IPS-20b (cell line): ENCODE measurements at regions not wholly inside any gene's neighbourhood (a gene's known extent, or its start where the extent isn't known, plus 50 kb on each side); places are given as distances from the start of the nearest gene placed in this dataset.

Experiments
- H3K27ac ChIP-seq: one replicate; pipeline ENCODE4 v1.5.1; 2013; ENCODE audit warnings: low read length
- H3K27me3 ChIP-seq: 2 replicates; pipeline ENCODE4 v1.6.1; 2013; ENCODE audit warnings: mild to moderate bottlenecking, low read length, inconsistent platforms; ENCODE audit not compliant: insufficient read depth
- H3K36me3 ChIP-seq: 2 replicates; pipeline ENCODE4 v1.6.1; 2013; ENCODE audit warnings: low read depth, mild to moderate bottlenecking, inconsistent platforms, low read length, moderate library complexity; ENCODE audit not compliant: insufficient read depth
- H3K4me1 ChIP-seq: 2 replicates; pipeline ENCODE4 v1.6.1; 2013; ENCODE audit warnings: mild to moderate bottlenecking, control low read depth, inconsistent platforms, low read length, moderate library complexity; ENCODE audit not compliant: insufficient read depth
- H3K4me3 ChIP-seq: 2 replicates; pipeline ENCODE4 v1.5.1; 2013; ENCODE audit warnings: mild to moderate bottlenecking, low read length, inconsistent platforms
- H3K9ac ChIP-seq: 2 replicates; pipeline ENCODE4 v1.6.1; 2013; ENCODE audit warnings: low read depth, mild to moderate bottlenecking, inconsistent platforms, low read length, moderate library complexity
- H3K9me3 ChIP-seq: 2 replicates; pipeline ENCODE4 v1.6.1; 2013; ENCODE audit warnings: mild to moderate bottlenecking, low read depth, low read length, inconsistent platforms; ENCODE audit not compliant: insufficient read depth

GRCh38 chr13:76722782-76723181 lies 163.4 kb downstream of the KCTD12 start:
- H3K27ac ChIP-seq: no peak overlapping the region
- no peaks in the 10 kb centered on the region for H3K36me3 ChIP-seq
- H3K4me1 ChIP-seq: peaks cover 22% of the 10 kb centered on the region; the same call in 1 of the 2 replicates
- H3K27me3 ChIP-seq: no peaks in the 10 kb centered on the region
- no peak overlapping the region for H3K4me3 ChIP-seq
- H3K9ac ChIP-seq: no peak overlapping the region
- peaks cover 4% of the 10 kb centered on the region; the same call in 1 of the 2 replicates for H3K9me3 ChIP-seq

GRCh38 chr13:76720821-76721220 lies 165.4 kb downstream of the KCTD12 start:
- Histone ChIP-seq H3K9ac (no peak overlapping the region), H3K36me3 (no peaks in the 10 kb centered on the region), H3K9me3 (no peaks in the 10 kb centered on the region), H3K4me3 (no peak overlapping the region), H3K4me1 (peaks cover 25% of the 10 kb centered on the region; the same call in 1 of the 2 replicates), H3K27me3 (no peaks in the 10 kb centered on the region), H3K27ac (no peak overlapping the region)

GRCh38 chr13:76720416-76720815 lies 165.8 kb downstream of the KCTD12 start:
- Histone ChIP-seq H3K4me1 (peaks cover 23% of the 10 kb centered on the region; the same call in 1 of the 2 replicates), H3K4me3 (no peak overlapping the region), H3K9ac (no peak overlapping the region), H3K9me3 (no peaks in the 10 kb centered on the region), H3K36me3 (no peaks in the 10 kb centered on the region), H3K27me3 (no peaks in the 10 kb centered on the region), H3K27ac (no peak overlapping the region)

GRCh38 chr13:76719955-76720354 lies 166.2 kb downstream of the KCTD12 start:
- H3K9ac ChIP-seq: no peak overlapping the region
- peaks cover 24% of the 10 kb centered on the region; the same call in 1 of the 2 replicates for H3K4me1 ChIP-seq
- H3K4me3 ChIP-seq: no peak overlapping the region
- no peaks in the 10 kb centered on the region for H3K9me3 ChIP-seq
- H3K27me3 ChIP-seq: no peaks in the 10 kb centered on the region
- no peaks in the 10 kb centered on the region for H3K36me3 ChIP-seq
- H3K27ac ChIP-seq: no peak overlapping the region

GRCh38 chr13:76717092-76717491 lies 169.1 kb downstream of the KCTD12 start:
- H3K36me3 ChIP-seq: no peaks in the 10 kb centered on the region
- H3K9ac ChIP-seq: no peak overlapping the region
- H3K4me3 ChIP-seq: no peak overlapping the region
- no peaks in the 10 kb centered on the region for H3K27me3 ChIP-seq
- H3K4me1 ChIP-seq: peaks cover 14% of the 10 kb centered on the region; the same call in 1 of the 2 replicates
- no peaks in the 10 kb centered on the region for H3K9me3 ChIP-seq
- no peak overlapping the region for H3K27ac ChIP-seq

- H3K27me3 ChIP-seq: no peaks in the 10 kb centered on the region
- 0 out of 2 replicates have a peak overlapping the region, but pooled peaks have one; percentile 11 for H3K9ac ChIP-seq
- no peak overlapping the region for H3K4me3 ChIP-seq
- H3K36me3 ChIP-seq: no peaks in the 10 kb centered on the region
- peaks cover 14% of the 10 kb centered on the region; the same call in 1 of the 2 replicates for H3K4me1 ChIP-seq
- no peaks in the 10 kb centered on the region for H3K9me3 ChIP-seq
- no peak overlapping the region for H3K27ac ChIP-seq
Measured at GRCh38 chr13:76715621-76716020, 170.6 kb downstream of the KCTD12 start.

GRCh38 chr13:76715075-76715474 lies 171.1 kb downstream of the KCTD12 start:
- no peaks in the 10 kb centered on the region for H3K36me3 ChIP-seq
- no peaks in the 10 kb centered on the region for H3K9me3 ChIP-seq
- H3K27ac ChIP-seq: no peak overlapping the region
- peaks cover 14% of the 10 kb centered on the region; the same call in 1 of the 2 replicates for H3K4me1 ChIP-seq
- H3K4me3 ChIP-seq: no peak overlapping the region
- no peak overlapping the region for H3K9ac ChIP-seq
- H3K27me3 ChIP-seq: no peaks in the 10 kb centered on the region

GRCh38 chr13:76713280-76713679 lies 172.9 kb downstream of the KCTD12 start:
- no peaks in the 10 kb centered on the region for H3K27me3 ChIP-seq
- no peak overlapping the region for H3K4me3 ChIP-seq
- no peak overlapping the region for H3K9ac ChIP-seq
- H3K36me3 ChIP-seq: no peaks in the 10 kb centered on the region
- peaks cover 14% of the 10 kb centered on the region; the same call in 1 of the 2 replicates for H3K4me1 ChIP-seq
- no peaks in the 10 kb centered on the region for H3K9me3 ChIP-seq
- H3K27ac ChIP-seq: no peak overlapping the region

- Histone ChIP-seq H3K27me3 (no peaks in the 10 kb centered on the region), H3K4me1 (peaks cover 14% of the 10 kb centered on the region; the same call in 1 of the 2 replicates), H3K36me3 (no peaks in the 10 kb centered on the region), H3K4me3 (no peak overlapping the region), H3K9me3 (no peaks in the 10 kb centered on the region), H3K9ac (no peak overlapping the region), H3K27ac (no peak overlapping the region)
Measured at GRCh38 chr13:76711550-76712182, 174.5 kb downstream of the KCTD12 start.

- Histone ChIP-seq H3K4me3 (no peak overlapping the region), H3K27ac (no peak overlapping the region)
Measured at GRCh38 chr13:76709851-76710250, 176.4 kb downstream of the KCTD12 start.

GRCh38 chr13:76708138-76708688 lies 178.0 kb downstream of the KCTD12 start:
- Histone ChIP-seq H3K36me3 (no peaks in the 10 kb centered on the region), H3K4me3 (no peak overlapping the region), H3K9me3 (no peaks in the 10 kb centered on the region), H3K9ac (no peak overlapping the region), H3K27ac (no peak overlapping the region), H3K27me3 (no peaks in the 10 kb centered on the region), H3K4me1 (no peaks in the 10 kb centered on the region)

More at GRCh38 chr13:76709851-76710250, 176.4 kb downstream of the KCTD12 start:
- Histone ChIP-seq H3K9me3 (no peaks in the 10 kb centered on the region), H3K4me1 (peaks cover under 1% of the 10 kb centered on the region; the same call in 1 of the 2 replicates), H3K27me3 (no peaks in the 10 kb centered on the region), H3K9ac (no peak overlapping the region), H3K36me3 (no peaks in the 10 kb centered on the region)

- no peak overlapping the region for H3K9ac ChIP-seq
- no peaks in the 10 kb centered on the region for H3K27me3 ChIP-seq
- no peaks in the 10 kb centered on the region for H3K4me1 ChIP-seq
Measured at GRCh38 chr13:76707360-76707759, 178.8 kb downstream of the KCTD12 start.

More at GRCh38 chr13:76707360-76707759, 178.8 kb downstream of the KCTD12 start:
- Histone ChIP-seq H3K36me3 (no peaks in the 10 kb centered on the region), H3K27ac (no peak overlapping the region), H3K9me3 (no peaks in the 10 kb centered on the region), H3K4me3 (no peak overlapping the region)
